ENCODE measurements at regions not wholly inside any gene's neighbourhood (a gene's known extent, or its start where the extent isn't known, plus 50 kb on each side); places are given as distances from the start of the nearest gene placed in this dataset.

DNA sequence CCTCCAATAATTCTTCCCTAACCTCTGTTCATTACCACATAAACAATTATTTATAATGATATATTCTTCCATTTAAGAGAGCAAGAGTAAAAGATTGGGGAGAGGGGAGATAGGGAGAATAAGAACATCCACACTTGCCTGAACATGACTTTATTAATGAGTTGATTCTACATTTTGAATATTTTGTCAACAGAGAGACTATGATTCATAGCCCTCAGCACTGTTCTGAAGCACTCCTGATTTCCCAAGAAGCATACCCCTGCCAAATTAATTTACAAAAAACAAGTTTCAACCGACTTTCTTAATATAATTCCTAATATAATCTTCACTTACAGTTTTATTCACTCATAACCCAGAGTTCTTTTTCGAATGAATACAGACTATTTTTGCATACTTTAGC is 828.8 kb downstream of the ROBO2 start:
- no peaks in the 10 kb centered on the region for H3K4me1 Mint-ChIP-seq (ENCODE audit: unreplicated experiment)
- DNase-seq (ENCODE audit: extremely low spot score, unreplicated experiment), result no peak
- TF ChIP-seq, protein P1, sequence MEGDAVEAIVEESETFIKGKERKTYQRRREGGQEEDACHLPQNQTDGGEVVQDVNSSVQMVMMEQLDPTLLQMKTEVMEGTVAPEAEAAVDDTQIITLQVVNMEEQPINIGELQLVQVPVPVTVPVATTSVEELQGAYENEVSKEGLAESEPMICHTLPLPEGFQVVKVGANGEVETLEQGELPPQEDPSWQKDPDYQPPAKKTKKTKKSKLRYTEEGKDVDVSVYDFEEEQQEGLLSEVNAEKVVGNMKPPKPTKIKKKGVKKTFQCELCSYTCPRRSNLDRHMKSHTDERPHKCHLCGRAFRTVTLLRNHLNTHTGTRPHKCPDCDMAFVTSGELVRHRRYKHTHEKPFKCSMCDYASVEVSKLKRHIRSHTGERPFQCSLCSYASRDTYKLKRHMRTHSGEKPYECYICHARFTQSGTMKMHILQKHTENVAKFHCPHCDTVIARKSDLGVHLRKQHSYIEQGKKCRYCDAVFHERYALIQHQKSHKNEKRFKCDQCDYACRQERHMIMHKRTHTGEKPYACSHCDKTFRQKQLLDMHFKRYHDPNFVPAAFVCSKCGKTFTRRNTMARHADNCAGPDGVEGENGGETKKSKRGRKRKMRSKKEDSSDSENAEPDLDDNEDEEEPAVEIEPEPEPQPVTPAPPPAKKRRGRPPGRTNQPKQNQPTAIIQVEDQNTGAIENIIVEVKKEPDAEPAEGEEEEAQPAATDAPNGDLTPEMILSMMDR (conservative IDR thresholded peaks at IDR 0.05), result no peak
- no peak overlapping the region for H3K27ac Mint-ChIP-seq
- no peak overlapping the region for H3K4me3 Mint-ChIP-seq
- no peaks in the 10 kb centered on the region for H3K9me3 Mint-ChIP-seq
- H3K36me3 Mint-ChIP-seq, result peaks cover 3% of the 10 kb centered on the region
- H3K27me3 Mint-ChIP-seq, result no peaks in the 10 kb centered on the region

DNA sequence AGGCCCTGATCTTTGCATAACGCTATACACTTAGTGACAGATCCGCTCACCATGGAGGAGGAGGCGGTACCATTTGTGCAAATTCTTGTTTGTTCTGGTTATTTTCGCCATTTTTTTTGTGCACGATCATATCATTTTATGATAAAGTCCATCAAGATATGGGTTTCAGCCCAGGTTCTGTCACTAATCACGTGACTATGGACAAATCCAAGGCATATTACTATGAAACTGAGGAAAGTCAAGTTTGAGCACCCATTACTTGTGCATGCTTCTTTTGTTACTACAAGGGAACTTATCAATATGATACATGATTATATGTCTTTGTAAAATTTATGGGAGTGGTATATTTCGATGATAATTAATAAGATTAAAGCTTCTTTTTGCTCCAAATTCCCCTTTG is 829.5 kb downstream of the ROBO2 start:
- peaks cover 3% of the 10 kb centered on the region for H3K36me3 Mint-ChIP-seq
- H3K27ac Mint-ChIP-seq, result no peak overlapping the region
- TF ChIP-seq, protein P1 (conservative IDR thresholded peaks at IDR 0.05), result no peak
- DNase-seq (ENCODE audit: extremely low spot score, unreplicated experiment), result no peak
- no peaks in the 10 kb centered on the region for H3K27me3 Mint-ChIP-seq
- H3K4me3 Mint-ChIP-seq, result no peak overlapping the region
- no peaks in the 10 kb centered on the region for H3K4me1 Mint-ChIP-seq (ENCODE audit: unreplicated experiment)
- no peaks in the 10 kb centered on the region for H3K9me3 Mint-ChIP-seq

DNA sequence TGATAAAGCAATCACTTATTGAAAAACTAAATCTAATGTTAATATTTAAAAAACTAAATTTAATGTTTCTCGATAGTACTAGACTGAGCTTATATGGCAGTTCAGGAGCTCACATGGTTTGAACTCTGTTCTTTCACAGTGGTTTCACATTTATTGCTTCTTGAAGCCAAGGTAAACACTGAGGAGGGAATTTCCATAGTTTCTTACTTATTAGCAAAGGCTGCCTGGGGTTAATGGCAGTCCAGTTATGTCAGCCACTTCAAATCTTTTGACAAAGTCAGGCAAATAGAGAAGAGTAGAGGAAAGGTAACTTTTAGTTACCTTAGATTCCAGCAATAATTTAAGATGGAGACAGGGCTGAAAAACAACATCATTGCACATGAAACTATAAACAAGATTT is 831.5 kb downstream of the ROBO2 start:
- no peak overlapping the region for H3K27ac Mint-ChIP-seq

DNA sequence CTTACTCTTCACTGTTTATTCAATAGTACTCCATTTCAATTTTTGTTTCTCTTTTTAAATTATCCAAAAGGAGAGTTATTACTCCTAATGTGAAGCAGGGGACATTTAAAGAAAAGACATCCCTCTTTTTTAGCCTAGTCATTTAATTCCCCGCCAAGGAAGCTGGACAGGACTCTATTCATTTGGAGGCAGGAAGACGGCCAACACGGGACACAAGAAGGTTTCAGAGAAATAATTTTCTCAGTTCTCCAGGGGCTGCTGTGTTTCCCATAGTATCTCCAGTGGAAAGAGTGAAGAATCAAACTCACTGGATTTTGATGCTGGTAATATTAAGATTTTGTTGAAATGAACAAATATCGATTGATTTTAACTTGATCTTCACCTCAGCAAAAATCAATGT is 833.7 kb downstream of the ROBO2 start:
- Mint-ChIP-seq H3K27ac (no peak overlapping the region), H3K27me3 (no peaks in the 10 kb centered on the region), H3K9me3 (peaks cover 9% of the 10 kb centered on the region), H3K4me3 (no peak overlapping the region), H3K36me3 (peaks cover 3% of the 10 kb centered on the region), H3K4me1 (ENCODE audit: unreplicated experiment) (no peaks in the 10 kb centered on the region)
- TF ChIP-seq, protein P1 (conservative IDR thresholded peaks at IDR 0.05), result no peak
- DNase-seq (ENCODE audit: extremely low spot score, unreplicated experiment), result no peak

More for the DNA sequence above, 831.5 kb downstream of the ROBO2 start:
- Mint-ChIP-seq H3K36me3 (peaks cover 3% of the 10 kb centered on the region), H3K9me3 (peaks cover 4% of the 10 kb centered on the region), H3K4me3 (no peak overlapping the region), H3K27me3 (no peaks in the 10 kb centered on the region), H3K4me1 (ENCODE audit: unreplicated experiment) (no peaks in the 10 kb centered on the region)
- no peak for DNase-seq (ENCODE audit: extremely low spot score, unreplicated experiment)
- TF ChIP-seq, protein P1 (conservative IDR thresholded peaks at IDR 0.05), result no peak

DNA sequence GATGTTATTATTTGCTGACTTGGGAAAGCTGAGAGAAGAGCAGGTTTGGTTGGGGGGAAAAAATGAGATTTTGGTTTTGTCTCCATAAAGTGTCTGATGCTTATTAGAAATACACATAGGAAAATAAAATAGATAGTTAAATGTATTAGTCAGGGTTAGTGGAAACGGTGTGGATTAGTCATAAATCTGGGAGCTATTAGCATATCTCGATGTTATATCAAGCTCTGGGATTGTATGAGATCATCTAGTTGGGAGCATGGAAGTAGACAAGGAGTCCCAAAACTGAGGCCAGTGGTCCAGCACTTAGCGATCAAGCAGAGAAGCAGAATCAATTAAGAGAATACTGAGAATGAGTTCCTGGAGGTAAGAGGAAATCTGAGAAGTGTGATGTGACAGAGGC is 845.5 kb downstream of the ROBO2 start:
- Mint-ChIP-seq H3K4me1 (ENCODE audit: unreplicated experiment) (no peaks in the 10 kb centered on the region), H3K36me3 (no peaks in the 10 kb centered on the region)
- no peak for DNase-seq (ENCODE audit: extremely low spot score, unreplicated experiment)

More for the DNA sequence above, 845.5 kb downstream of the ROBO2 start:
- Mint-ChIP-seq H3K27me3 (no peaks in the 10 kb centered on the region), H3K9me3 (no peaks in the 10 kb centered on the region), H3K27ac (no peak overlapping the region), H3K4me3 (no peak overlapping the region)
- TF ChIP-seq, protein P1 (conservative IDR thresholded peaks at IDR 0.05), result no peak
